LHCN-M2 (cell line): ENCODE measurements at regions not wholly inside any gene's neighbourhood (a gene's known extent, or its start where the extent isn't known, plus 50 kb on each side); places are given as distances from the start of the nearest gene placed in this dataset.
"Not testable (repeated sequence)": the region's sequence is repeated elsewhere in the genome, so short reads cannot be mapped to it uniquely, and the experiment has no call there.

Experiments
- DNase-seq: peaks from one replicate; pipeline ENCODE4 v3.0.0-alpha.2; 2012; ENCODE audit warnings: low read depth

GRCh38 chr5:121088341-121088740 is 624.2 kb downstream of the PRR16 start:
- DNase-seq = no peak

DNA sequence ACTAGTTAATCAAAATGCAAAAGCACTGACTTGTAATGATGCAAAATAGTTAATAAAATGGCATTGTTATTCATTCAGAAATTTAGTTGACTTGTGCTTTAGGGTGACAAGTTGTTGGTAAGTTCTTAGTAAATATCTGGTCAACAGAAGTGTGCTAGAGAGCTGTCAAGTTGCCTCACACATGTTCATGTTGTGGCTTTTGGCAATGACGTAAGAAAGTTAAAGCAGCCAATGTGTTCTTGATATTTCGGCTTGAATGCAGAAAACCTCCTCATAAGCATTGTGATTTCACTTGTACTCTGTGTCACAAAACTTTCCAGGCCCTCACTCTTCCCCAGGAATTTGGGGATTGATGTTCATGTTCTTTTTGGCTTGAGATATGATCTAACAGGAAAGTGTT is 626.7 kb downstream of the PRR16 start:
- no peak for DNase-seq

DNA sequence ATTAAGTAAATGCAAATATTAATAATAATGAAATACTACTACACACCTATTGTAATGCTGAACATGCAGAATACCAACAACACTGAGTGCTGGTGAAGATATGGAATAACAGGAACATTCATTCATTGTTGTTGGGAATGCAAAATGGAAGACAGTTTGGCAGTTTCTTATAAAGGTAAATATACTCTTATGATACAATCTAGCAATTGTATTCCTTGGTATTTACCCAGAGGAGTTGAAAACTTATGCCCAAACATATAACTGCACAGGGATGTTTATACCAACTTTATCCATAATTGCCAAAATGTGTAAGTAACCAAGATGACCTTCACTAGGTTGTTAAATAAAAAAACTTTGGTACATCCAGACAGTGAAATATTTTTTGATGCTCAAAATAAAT is 636.8 kb downstream of the PRR16 start:
- DNase-seq = no peak

GRCh38 chr5:121105921-121106320 is 641.8 kb downstream of the PRR16 start:
- DNase-seq = no peak

GRCh38 chr5:121106721-121107690 is 642.9 kb downstream of the PRR16 start:
- not testable (repeated sequence) for DNase-seq

- no peak for DNase-seq
Measured at GRCh38 chr5:121108725-121109124, 644.6 kb downstream of the PRR16 start.

DNA sequence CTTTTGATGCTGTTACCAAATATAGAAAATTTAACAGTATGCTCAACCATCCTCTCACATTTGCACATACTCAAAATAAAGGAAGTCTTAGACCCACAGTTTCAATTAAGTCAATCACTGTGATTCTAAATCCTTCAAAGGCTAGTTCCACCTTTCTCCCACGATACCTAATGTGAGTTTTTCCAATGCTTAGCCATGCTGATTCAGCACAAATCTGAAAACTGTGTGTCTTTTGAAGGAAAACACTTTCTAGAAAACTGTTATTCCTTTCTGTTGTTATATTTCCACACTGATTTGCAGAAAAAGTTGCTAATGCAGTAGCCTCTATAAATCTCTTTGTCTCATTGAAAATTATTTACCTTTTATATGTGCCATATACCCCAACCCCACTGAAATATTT is 645.7 kb downstream of the PRR16 start:
- DNase-seq = no peak

DNA sequence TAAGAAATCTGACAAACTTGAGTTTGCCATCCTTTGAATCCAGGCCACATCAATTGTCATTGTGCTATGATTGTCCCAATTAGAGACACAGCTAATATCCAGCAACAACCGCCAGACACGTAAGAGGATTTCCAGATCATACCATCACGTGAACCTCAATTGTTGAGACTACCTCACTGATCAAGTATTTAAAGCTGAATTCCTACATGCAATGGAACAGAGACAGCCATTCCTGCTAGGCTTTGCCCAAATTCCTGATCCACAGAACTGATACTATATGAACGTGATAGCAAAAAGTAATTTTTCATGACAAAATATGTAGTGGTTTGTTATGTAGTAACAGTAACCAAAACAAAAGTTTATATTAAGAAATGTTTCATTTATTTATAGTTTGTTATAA is 657.7 kb downstream of the PRR16 start:
- DNase-seq = no peak

DNA sequence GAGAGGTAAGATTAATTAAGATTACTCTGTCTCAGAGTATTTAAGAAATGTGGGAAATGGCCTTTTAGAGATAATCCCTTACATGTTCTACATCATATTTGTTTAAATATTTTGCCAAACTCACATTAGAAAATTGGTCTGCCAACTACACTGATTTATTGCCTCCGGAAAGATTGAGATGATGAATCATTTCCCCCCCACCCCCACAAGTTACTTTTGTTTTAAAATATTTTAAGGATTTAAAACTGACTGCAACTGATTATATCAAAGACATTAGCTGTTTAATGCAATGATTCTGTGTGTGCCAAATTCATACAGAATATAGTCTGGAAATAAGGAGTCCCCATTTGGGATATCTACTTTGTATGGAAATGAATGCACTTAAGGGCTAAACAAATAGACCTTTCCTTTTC is 674.4 kb downstream of the PRR16 start:
- no peak for DNase-seq

GRCh38 chr5:121138952-121139351 is 674.9 kb downstream of the PRR16 start:
- DNase-seq = no peak

DNA sequence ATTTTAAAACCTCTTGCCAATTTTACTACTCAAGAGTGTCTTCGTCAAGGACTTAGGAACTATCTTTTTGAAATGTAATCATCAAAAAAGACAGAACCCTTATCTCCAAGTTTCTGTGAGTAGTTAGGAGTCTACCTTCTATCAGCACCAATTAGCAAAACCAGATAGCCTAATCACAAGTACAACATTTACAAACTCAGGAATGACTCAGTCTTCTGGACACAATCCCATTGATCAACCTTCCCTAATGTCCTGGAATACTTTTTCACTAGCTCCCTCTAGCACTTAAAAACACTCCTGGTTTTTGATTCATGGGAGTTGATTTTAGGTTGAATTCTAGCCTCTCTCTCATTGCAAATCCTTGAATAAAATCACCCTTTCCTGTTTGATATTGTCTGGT is 680.7 kb downstream of the PRR16 start:
- no peak for DNase-seq

DNA sequence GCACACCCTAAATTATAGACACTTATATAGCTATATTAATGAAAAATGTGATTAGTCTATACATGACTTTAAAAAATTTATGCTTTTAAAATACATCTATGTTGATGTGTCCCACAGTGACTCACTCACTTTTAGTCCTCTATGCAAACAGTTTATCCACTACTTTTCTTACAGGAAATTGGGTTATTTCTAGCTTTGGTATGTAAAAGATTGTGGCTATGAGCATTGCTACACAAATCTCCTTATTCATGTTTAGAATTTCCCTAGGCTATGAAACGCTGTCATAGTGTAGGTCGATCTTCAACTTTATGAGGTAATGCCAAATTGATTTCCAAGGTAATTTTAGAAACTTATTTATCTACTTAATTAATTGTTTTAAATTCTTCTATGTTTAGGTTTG is 687.4 kb downstream of the PRR16 start:
- DNase-seq = no peak

GRCh38 chr5:121152411-121152810 is 688.3 kb downstream of the PRR16 start:
- no peak for DNase-seq

DNA sequence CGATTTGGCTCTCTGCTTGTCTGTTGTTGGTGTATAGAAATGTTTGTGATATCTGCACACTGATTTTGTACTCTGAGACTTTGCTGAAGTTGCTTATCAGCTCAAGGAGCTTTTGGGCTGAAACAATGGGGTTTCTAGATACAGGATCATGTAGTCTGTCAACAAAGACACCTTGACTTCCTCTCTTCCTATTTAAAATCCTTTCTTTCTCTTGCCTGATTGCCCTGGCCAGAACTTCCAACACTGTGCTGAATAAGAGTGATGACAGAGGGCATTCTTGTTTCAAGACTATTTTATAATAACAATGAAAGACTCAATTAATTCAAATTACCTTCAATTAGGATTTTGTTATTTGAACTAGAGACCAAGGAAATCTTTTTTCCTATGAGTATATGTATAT is 692.5 kb downstream of the PRR16 start:
- DNase-seq = no peak

DNA sequence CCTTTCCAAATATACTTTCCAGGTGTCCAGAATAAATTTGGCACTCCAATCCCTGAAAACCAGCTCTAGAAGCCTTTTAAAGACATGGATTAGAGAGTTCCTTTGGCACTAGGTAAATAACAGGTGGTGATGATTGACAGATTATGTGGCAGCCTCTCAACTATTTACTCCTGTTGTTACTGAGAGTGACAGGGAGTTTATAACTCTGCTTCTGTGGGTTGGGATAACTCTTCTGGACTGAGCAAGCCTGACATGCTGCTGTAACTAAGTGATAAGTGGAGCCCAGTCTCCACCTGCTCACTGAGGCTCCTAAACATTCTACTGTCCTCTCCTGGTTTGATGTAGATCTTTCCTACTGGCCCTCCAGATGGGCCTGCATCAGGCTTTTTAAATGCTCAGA is 693.2 kb upstream of the FTMT start:
- no peak for DNase-seq

- no peak for DNase-seq
Measured at GRCh38 chr5:121160591-121160990, 691.1 kb upstream of the FTMT start.

- DNase-seq = no peak
Measured at GRCh38 chr5:121164632-121165031, 687.0 kb upstream of the FTMT start.

- DNase-seq = no peak
Measured at GRCh38 chr5:121171361-121171760, 680.3 kb upstream of the FTMT start.

DNA sequence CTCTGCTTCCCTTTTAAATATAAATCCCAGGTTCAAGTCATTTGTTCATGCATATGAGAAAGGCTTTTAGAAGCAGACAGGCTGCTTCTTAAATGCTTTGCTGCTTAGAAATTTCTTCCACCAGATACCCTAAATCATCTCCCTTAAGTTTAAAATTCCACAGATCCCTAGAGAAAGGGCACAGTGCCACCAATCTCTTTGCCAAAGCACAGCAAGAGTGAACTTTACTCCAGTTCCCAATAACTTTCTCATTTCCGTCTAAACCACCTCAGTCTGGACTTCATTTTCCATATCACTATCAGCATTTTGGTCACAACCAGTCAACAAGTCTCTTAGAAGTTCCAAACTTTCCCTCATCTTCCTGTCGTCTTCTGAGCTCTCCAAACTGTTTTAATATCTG is 679.8 kb upstream of the FTMT start:
- DNase-seq = no peak

DNA sequence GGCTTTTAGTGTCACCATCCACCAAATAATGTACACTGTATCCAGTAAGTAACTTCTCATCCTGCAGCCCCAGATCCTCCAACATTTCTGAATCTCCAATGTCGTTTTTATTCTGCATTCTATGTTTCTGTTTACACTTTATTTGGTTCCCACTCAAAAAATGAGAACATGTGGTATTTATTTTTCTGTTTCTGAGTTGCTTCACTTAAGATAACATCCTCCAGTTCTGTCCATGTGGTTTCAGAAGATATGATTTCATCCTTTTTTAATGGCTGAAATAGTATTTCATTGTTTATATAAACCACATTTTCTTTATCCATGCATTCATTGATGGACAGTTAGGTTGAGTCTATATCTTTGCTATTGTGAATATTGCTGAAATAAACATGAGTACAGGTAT is 677.3 kb upstream of the FTMT start:
- DNase-seq = no peak

- DNase-seq = no peak
Measured at GRCh38 chr5:121175986-121176385, 675.7 kb upstream of the FTMT start.

DNA sequence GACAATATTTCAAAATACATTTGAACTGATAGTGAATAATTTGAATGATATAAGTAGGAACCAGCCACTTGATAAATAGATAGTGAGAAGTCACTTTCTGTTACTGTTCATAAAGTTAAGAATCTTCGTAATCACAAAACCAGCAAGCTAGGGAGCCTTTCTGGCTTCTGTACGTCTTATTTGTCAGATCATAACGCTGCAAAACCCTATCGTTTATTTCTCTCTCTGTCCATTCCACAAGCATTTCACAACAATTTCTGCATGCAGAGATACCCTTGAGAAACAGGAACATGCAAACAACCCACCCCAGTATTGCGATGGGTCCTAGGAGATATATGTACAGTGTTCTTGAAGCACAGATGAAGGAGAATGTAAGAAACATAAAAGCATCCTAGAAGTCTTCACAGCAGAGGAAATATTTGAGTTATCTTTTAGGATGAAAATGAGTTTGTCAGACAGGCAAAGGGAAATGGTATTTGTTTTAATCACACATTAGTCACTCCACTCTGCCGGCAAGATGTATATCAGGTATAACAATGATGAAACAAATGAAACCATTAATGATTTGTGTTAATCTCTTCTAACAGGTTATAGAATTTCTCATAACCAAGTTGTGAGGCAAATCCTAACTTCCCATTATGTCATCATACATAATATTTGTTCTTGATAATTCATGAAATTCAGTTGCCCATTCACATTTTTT is 668.7 kb upstream of the FTMT start:
- no peak for DNase-seq

GRCh38 chr5:121188849-121189248 is 662.8 kb upstream of the FTMT start:
- DNase-seq = no peak
